HCT116 (cell line): ENCODE measurements at regions not wholly inside any gene's neighbourhood (a gene's known extent, or its start where the extent isn't known, plus 50 kb on each side); places are given as distances from the start of the nearest gene placed in this dataset.

ENCODE experiments used
- ATF3 ChIP-seq: IDR thresholded peaks from 2 replicates; pipeline ENCODE4 v1.6.1; 2012
- CEBPB ChIP-seq: IDR thresholded peaks from 2 replicates; pipeline ENCODE4 v1.6.1; 2012; ENCODE audit warnings: low read depth
- EZH2phosphoT487 ChIP-seq: fragments of 200-600 bp; IDR thresholded peaks from 2 replicates; pipeline ENCODE4 v1.6.1; 2018; ENCODE audit warnings: antibody characterized with exemption, borderline replicate concordance
- JUND ChIP-seq: IDR thresholded peaks from 2 replicates; pipeline ENCODE4 v1.6.1; 2012
- POLR2A ChIP-seq: IDR thresholded peaks from 2 replicates; pipeline ENCODE4 v1.7.0; 2011; ENCODE audit warnings: borderline replicate concordance; ENCODE audit not compliant: insufficient read depth, insufficient read length; ENCODE audit errors: extremely low read depth
- SP1 ChIP-seq: IDR thresholded peaks from 2 replicates; pipeline ENCODE4 v1.6.1; 2012; ENCODE audit warnings: low read depth
- ZFX ChIP-seq: fragments of 450-650 bp; IDR thresholded peaks from 2 replicates; pipeline ENCODE4 v1.6.1; 2017
- TF ChIP-seq, protein P1 (sequence below), 3 experiments: fragments of 200-600 bp in 1 of 3; sonication (generic) in 1 of 3; IDR thresholded peaks in 2 of 3; conservative IDR thresholded peaks in 1 of 3; 2 replicates each; pipeline ENCODE4 v1.5.1; 2012 to 2017; ENCODE audit warnings: low read depth in 2 of 3, low read length in 2 of 3, antibody characterized with exemption in 1 of 3, borderline replicate concordance in 1 of 3, control low read depth in 1 of 3, mild to moderate bottlenecking in 1 of 3, mixed read lengths in 1 of 3, mixed run types in 1 of 3, moderate library complexity in 1 of 3; ENCODE audit not compliant: insufficient read depth in 1 of 3

DNA sequence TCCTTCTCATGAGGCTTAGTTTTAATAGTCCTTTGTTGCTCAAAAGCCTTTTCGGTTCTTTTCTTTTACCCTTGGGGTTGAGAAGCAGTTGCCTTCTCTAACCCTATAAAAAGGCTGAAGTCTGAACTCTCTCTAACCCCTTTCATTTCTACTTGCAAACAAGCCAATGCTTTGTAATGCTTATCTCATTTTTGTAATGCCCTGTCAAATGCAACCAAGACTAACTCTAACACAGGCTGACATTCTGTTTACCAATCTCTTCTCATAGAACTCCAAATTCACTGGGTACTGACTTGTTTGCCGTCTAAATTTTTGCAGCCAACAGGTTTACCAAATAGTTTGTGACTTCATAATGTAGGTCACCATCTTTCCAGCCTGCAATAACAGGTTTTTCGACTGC lies 233.9 kb upstream of the SNX7 start:
- TF ChIP-seq CEBPB, result no peak
- TF ChIP-seq, protein P1, sequence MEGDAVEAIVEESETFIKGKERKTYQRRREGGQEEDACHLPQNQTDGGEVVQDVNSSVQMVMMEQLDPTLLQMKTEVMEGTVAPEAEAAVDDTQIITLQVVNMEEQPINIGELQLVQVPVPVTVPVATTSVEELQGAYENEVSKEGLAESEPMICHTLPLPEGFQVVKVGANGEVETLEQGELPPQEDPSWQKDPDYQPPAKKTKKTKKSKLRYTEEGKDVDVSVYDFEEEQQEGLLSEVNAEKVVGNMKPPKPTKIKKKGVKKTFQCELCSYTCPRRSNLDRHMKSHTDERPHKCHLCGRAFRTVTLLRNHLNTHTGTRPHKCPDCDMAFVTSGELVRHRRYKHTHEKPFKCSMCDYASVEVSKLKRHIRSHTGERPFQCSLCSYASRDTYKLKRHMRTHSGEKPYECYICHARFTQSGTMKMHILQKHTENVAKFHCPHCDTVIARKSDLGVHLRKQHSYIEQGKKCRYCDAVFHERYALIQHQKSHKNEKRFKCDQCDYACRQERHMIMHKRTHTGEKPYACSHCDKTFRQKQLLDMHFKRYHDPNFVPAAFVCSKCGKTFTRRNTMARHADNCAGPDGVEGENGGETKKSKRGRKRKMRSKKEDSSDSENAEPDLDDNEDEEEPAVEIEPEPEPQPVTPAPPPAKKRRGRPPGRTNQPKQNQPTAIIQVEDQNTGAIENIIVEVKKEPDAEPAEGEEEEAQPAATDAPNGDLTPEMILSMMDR (IDR thresholded peaks at IDR 0.05 in 2 of 3, conservative IDR thresholded peaks at IDR 0.05 in 1 of 3; ENCODE audit: borderline replicate concordance in 1 of 3, insufficient read depth in 1 of 3, low read depth in 2 of 3, low read length in 2 of 3), result no peak
- no peak for TF ChIP-seq POLR2A
- no peak for TF ChIP-seq SP1
- no peak for TF ChIP-seq ZFX
- no peak for TF ChIP-seq EZH2phosphoT487
- TF ChIP-seq JUND, result no peak
- TF ChIP-seq ATF3, result no peak
